HUES64 (cell line): ENCODE measurements at regions not wholly inside any gene's neighbourhood (a gene's known extent, or its start where the extent isn't known, plus 50 kb on each side); places are given as distances from the start of the nearest gene placed in this dataset.

Source experiments
- H3K27ac ChIP-seq: 2 replicates; pipeline ENCODE4 v1.7.0; 2013; ENCODE audit warnings: low read depth, low read length, inconsistent platforms
- H3K27me3 ChIP-seq: 2 replicates; pipeline ENCODE4 v1.6.1; 2013; ENCODE audit warnings: mild to moderate bottlenecking, low read length; ENCODE audit not compliant: insufficient read depth
- H3K36me3 ChIP-seq: 2 replicates; pipeline ENCODE4 v1.6.1; 2013; ENCODE audit warnings: mild to moderate bottlenecking, low read length; ENCODE audit not compliant: insufficient read depth
- H3K4me1 ChIP-seq: 2 replicates; pipeline ENCODE4 v1.6.1; 2013; ENCODE audit warnings: mild to moderate bottlenecking, low read length, moderate library complexity; ENCODE audit not compliant: insufficient read depth
- H3K4me3 ChIP-seq: 2 replicates; pipeline ENCODE4 v1.5.1; 2013; ENCODE audit warnings: mild to moderate bottlenecking, low read length, moderate library complexity
- H3K9ac ChIP-seq: 2 replicates; pipeline ENCODE4 v1.6.1; 2013; ENCODE audit warnings: mild to moderate bottlenecking, low read depth, low read length
- H3K9me3 ChIP-seq: 2 replicates; pipeline ENCODE4 v1.6.1; 2013; ENCODE audit warnings: low read depth, low read length; ENCODE audit not compliant: insufficient read depth
- WGBS: fragments of 150-250, 120-280 bp; methylation state at CpG from one replicate; pipeline ENCODE4 v1.1.7; 2013; ENCODE audit warnings: missing lambda C conversion rate; 5-methylcytosine and 5-hydroxymethylcytosine counted together

- no peak overlapping the region for H3K27ac ChIP-seq
- H3K4me3 ChIP-seq: no peak overlapping the region
- 0 out of 2 replicates have a peak, but pooled peaks cover 4% of the 10 kb centered on the region for H3K4me1 ChIP-seq
- H3K36me3 ChIP-seq: no peaks in the 10 kb centered on the region
- H3K9ac ChIP-seq: no peak overlapping the region
- H3K27me3 ChIP-seq: no peaks in the 10 kb centered on the region
- WGBS: 94% methylated on average over 2 of the region's 3 CpGs
- peaks cover 1% of the 10 kb centered on the region; the same call in 1 of the 2 replicates for H3K9me3 ChIP-seq
These were observed 188.0 kb upstream of the NAMPT start for GRCh38 chr7:106472741-106473140.

GRCh38 chr7:106471686-106472440, 187.1 kb upstream of the NAMPT start:
- peaks cover 4% of the 10 kb centered on the region; the same call in 1 of the 2 replicates for H3K9me3 ChIP-seq
- no peak overlapping the region for H3K27ac ChIP-seq
- 0 out of 2 replicates have a peak, but pooled peaks cover 4% of the 10 kb centered on the region for H3K4me1 ChIP-seq
- H3K9ac ChIP-seq: no peak overlapping the region
- H3K4me3 ChIP-seq: no peak overlapping the region
- 84% methylated on average over 4 of the region's 8 CpGs for WGBS
- no peaks in the 10 kb centered on the region for H3K27me3 ChIP-seq
- H3K36me3 ChIP-seq: no peaks in the 10 kb centered on the region

GRCh38 chr7:106471021-106471420, 186.2 kb upstream of the NAMPT start:
- Histone ChIP-seq H3K27ac (no peak overlapping the region), H3K4me3 (no peak overlapping the region), H3K27me3 (no peaks in the 10 kb centered on the region), H3K4me1 (0 out of 2 replicates have a peak, but pooled peaks cover 4% of the 10 kb centered on the region), H3K9me3 (peaks cover 4% of the 10 kb centered on the region; the same call in 1 of the 2 replicates), H3K36me3 (no peaks in the 10 kb centered on the region), H3K9ac (no peak overlapping the region)
- 91% methylated on average over 2 of the region's 2 CpGs for WGBS

- no peaks in the 10 kb centered on the region for H3K27me3 ChIP-seq
- WGBS: 87% methylated on average over 5 of the region's 5 CpGs
These were observed 182.1 kb upstream of the NAMPT start for GRCh38 chr7:106466867-106467266.

GRCh38 chr7:106465704-106466468, 181.1 kb upstream of the NAMPT start:
- Histone ChIP-seq H3K4me1 (peaks cover 17% of the 10 kb centered on the region), H3K9ac (no peak overlapping the region), H3K27me3 (no peaks in the 10 kb centered on the region), H3K9me3 (peaks cover 4% of the 10 kb centered on the region; the same call in 1 of the 2 replicates), H3K27ac (no peak overlapping the region), H3K4me3 (no peak overlapping the region), H3K36me3 (no peaks in the 10 kb centered on the region)
- whole genome bisulfite sequencing: 93% methylated on average over 5 of the region's 5 CpGs

More at GRCh38 chr7:106466867-106467266, 182.1 kb upstream of the NAMPT start:
- Histone ChIP-seq H3K4me3 (no peak overlapping the region), H3K36me3 (no peaks in the 10 kb centered on the region), H3K9me3 (peaks cover 4% of the 10 kb centered on the region; the same call in 1 of the 2 replicates), H3K27ac (no peak overlapping the region), H3K4me1 (peaks cover 17% of the 10 kb centered on the region), H3K9ac (no peak overlapping the region)

GRCh38 chr7:106464651-106465050, 179.9 kb upstream of the NAMPT start:
- WGBS: 97% methylated on average over 2 of the region's 2 CpGs
- Histone ChIP-seq H3K27ac (no peak overlapping the region), H3K9ac (no peak overlapping the region), H3K4me1 (peaks cover 17% of the 10 kb centered on the region), H3K27me3 (no peaks in the 10 kb centered on the region), H3K4me3 (no peak overlapping the region), H3K9me3 (peaks cover 4% of the 10 kb centered on the region; the same call in 1 of the 2 replicates), H3K36me3 (no peaks in the 10 kb centered on the region)

GRCh38 chr7:106463851-106464611, 179.2 kb upstream of the NAMPT start:
- H3K4me3 ChIP-seq: no peak overlapping the region
- no peaks in the 10 kb centered on the region for H3K27me3 ChIP-seq
- H3K9me3 ChIP-seq: peaks cover 6% of the 10 kb centered on the region
- no peak overlapping the region for H3K9ac ChIP-seq
- H3K36me3 ChIP-seq: no peaks in the 10 kb centered on the region
- no peak overlapping the region for H3K27ac ChIP-seq
- WGBS: 94% methylated on average over 2 of the region's 2 CpGs
- peaks cover 17% of the 10 kb centered on the region for H3K4me1 ChIP-seq

- WGBS: 60% methylated on average over 2 of the region's 3 CpGs
- H3K4me1 ChIP-seq: peaks cover 13% of the 10 kb centered on the region
- H3K4me3 ChIP-seq: no peak overlapping the region
- H3K27ac ChIP-seq: no peak overlapping the region
- H3K36me3 ChIP-seq: no peaks in the 10 kb centered on the region
- no peak overlapping the region for H3K9ac ChIP-seq
- H3K9me3 ChIP-seq: peaks cover 17% of the 10 kb centered on the region
- no peaks in the 10 kb centered on the region for H3K27me3 ChIP-seq
These were observed 178.2 kb upstream of the NAMPT start for GRCh38 chr7:106462914-106463482.

- Histone ChIP-seq H3K27me3 (no peaks in the 10 kb centered on the region), H3K4me1 (peaks cover 13% of the 10 kb centered on the region), H3K36me3 (no peaks in the 10 kb centered on the region), H3K9me3 (peaks cover 19% of the 10 kb centered on the region; the same call in 1 of the 2 replicates), H3K9ac (no peak overlapping the region), H3K27ac (no peak overlapping the region), H3K4me3 (no peak overlapping the region)
- 70% methylated on average over 3 of the region's 4 CpGs for WGBS
These were observed 177.6 kb upstream of the NAMPT start for GRCh38 chr7:106462365-106462859.

- H3K4me3 ChIP-seq: no peak overlapping the region
- H3K27me3 ChIP-seq: no peaks in the 10 kb centered on the region
- H3K9ac ChIP-seq: no peak overlapping the region
- peaks cover 20% of the 10 kb centered on the region; the same call in 1 of the 2 replicates for H3K9me3 ChIP-seq
- H3K4me1 ChIP-seq: peaks cover 13% of the 10 kb centered on the region
- H3K36me3 ChIP-seq: no peaks in the 10 kb centered on the region
- 93% methylated on average over 6 of the region's 6 CpGs for WGBS
- no peak overlapping the region for H3K27ac ChIP-seq
These were observed 176.0 kb upstream of the NAMPT start for GRCh38 chr7:106460792-106461254.
